Astrocyte (in vitro differentiated cells and primary cell): ENCODE measurements at regions not wholly inside any gene's neighbourhood (a gene's known extent, or its start where the extent isn't known, plus 50 kb on each side); places are given as distances from the start of the nearest gene placed in this dataset.

Source experiments
- DNase-seq: peaks from one replicate; pipeline ENCODE4 v3.0.0-alpha.2; 2010; ENCODE audit warnings: low read depth
- FAIRE-seq: peaks from 2 replicates; lab custom pipeline; 2011; peaks lifted over from hg19 to GRCh38; lab: Jason Lieb, UNC
- H2AFZ ChIP-seq: 2 replicates; pipeline ENCODE4 v1.6.0; 2012; ENCODE audit warnings: low read depth, low read length, inconsistent platforms
- H3K27ac ChIP-seq: 2 replicates; pipeline ENCODE4 v1.5.1; 2011; ENCODE audit warnings: low read depth, low read length, inconsistent platforms
- H3K27me3 ChIP-seq: 2 replicates; pipeline ENCODE4 v1.6.0; 2011; ENCODE audit warnings: low read length, inconsistent platforms; ENCODE audit not compliant: insufficient read depth
- H3K36me3 ChIP-seq: 2 replicates; pipeline ENCODE4 v1.5.1; 2011; ENCODE audit warnings: low read length, inconsistent platforms; ENCODE audit not compliant: insufficient read depth
- H3K4me1 ChIP-seq: 2 replicates; pipeline ENCODE4 v1.5.1; 2011; ENCODE audit warnings: low read length, inconsistent platforms; ENCODE audit not compliant: insufficient read depth
- H3K4me2 ChIP-seq: 2 replicates; pipeline ENCODE4 v1.6.0; 2012; ENCODE audit warnings: low read length, inconsistent platforms
- H3K4me3 ChIP-seq: 2 replicates; pipeline ENCODE4 v1.5.1; 2011; ENCODE audit warnings: low read depth, mild to moderate bottlenecking, low read length, inconsistent platforms; ENCODE audit not compliant: insufficient read depth
- H3K79me2 ChIP-seq: 2 replicates; pipeline ENCODE4 v1.6.0; 2012; ENCODE audit warnings: mild to moderate bottlenecking, low read length, inconsistent platforms; ENCODE audit not compliant: insufficient read depth
- H3K9ac ChIP-seq: 2 replicates; pipeline ENCODE4 v1.6.0; 2012; ENCODE audit warnings: mild to moderate bottlenecking, low read length, inconsistent platforms
- H3K9me3 ChIP-seq: 2 replicates; pipeline ENCODE4 v1.5.1; 2012; ENCODE audit warnings: low read depth, mild to moderate bottlenecking, low read length, inconsistent platforms; ENCODE audit not compliant: insufficient read depth
- H4K20me1 ChIP-seq: 2 replicates; pipeline ENCODE4 v1.6.0; 2012; ENCODE audit warnings: low read length, inconsistent platforms; ENCODE audit not compliant: insufficient read depth
- H3K27ac Mint-ChIP-seq: one replicate; pipeline ENCODE4 v1.8.0; 2021; ENCODE audit warnings: mild to moderate bottlenecking, mixed read lengths; ENCODE audit not compliant: unreplicated experiment
- H3K27me3 Mint-ChIP-seq: one replicate; pipeline ENCODE4 v1.8.0; 2021; ENCODE audit warnings: low read depth, mixed read lengths; ENCODE audit not compliant: unreplicated experiment
- H3K36me3 Mint-ChIP-seq: one replicate; pipeline ENCODE4 v1.8.0; 2021; ENCODE audit warnings: low read depth, mixed read lengths; ENCODE audit not compliant: unreplicated experiment
- H3K4me1 Mint-ChIP-seq: one replicate; pipeline ENCODE4 v1.8.0; 2021; ENCODE audit warnings: low read depth, mixed read lengths; ENCODE audit not compliant: unreplicated experiment
- H3K4me3 Mint-ChIP-seq: one replicate; pipeline ENCODE4 v1.8.0; 2021; ENCODE audit warnings: mild to moderate bottlenecking, moderate library complexity, mixed read lengths; ENCODE audit not compliant: unreplicated experiment
- H3K9me3 Mint-ChIP-seq: one replicate; pipeline ENCODE4 v1.8.0; 2021; ENCODE audit warnings: mild to moderate bottlenecking, mixed read lengths; ENCODE audit not compliant: unreplicated experiment
- CTCF ChIP-seq: IDR thresholded peaks from 2 replicates; pipeline ENCODE4 v1.5.1; 2011; ENCODE audit warnings: low read depth, mild to moderate bottlenecking, inconsistent platforms, low read length, moderate library complexity; ENCODE audit not compliant: insufficient read depth
- EZH2 ChIP-seq: IDR thresholded peaks from 2 replicates; pipeline ENCODE4 v1.6.1; 2012; ENCODE audit warnings: mild to moderate bottlenecking, low read length, inconsistent platforms; ENCODE audit not compliant: insufficient read depth

- no peak for FAIRE-seq
- Mint-ChIP-seq H3K27me3 (peaks cover 59% of the 10 kb centered on the region), H3K4me1 (peaks cover 1% of the 10 kb centered on the region), H3K9me3 (peaks cover 3% of the 10 kb centered on the region), H3K36me3 (no peaks in the 10 kb centered on the region), H3K4me3 (no peak overlapping the region), H3K27ac (peak overlapping the region; percentile 11)
- no peak overlapping the region for H3K4me2 ChIP-seq
- no peaks in the 10 kb centered on the region for H3K36me3 ChIP-seq
- H4K20me1 ChIP-seq = no peaks in the 10 kb centered on the region
- H3K9me3 ChIP-seq = no peaks in the 10 kb centered on the region
- H3K4me1 ChIP-seq = no peaks in the 10 kb centered on the region
- H3K4me3 ChIP-seq = no peak overlapping the region
- H3K79me2 ChIP-seq = no peaks in the 10 kb centered on the region
- no peak overlapping the region for H3K27ac ChIP-seq
- TF ChIP-seq EZH2 (no peak), CTCF (no peak)
- no peak for DNase-seq
- H3K9ac ChIP-seq = no peak overlapping the region
- H3K27me3 ChIP-seq = peaks cover 2% of the 10 kb centered on the region
- no peak overlapping the region for H2AFZ ChIP-seq
Observed at GRCh38 chr6:43879722-43880121, 109.7 kb downstream of the VEGFA start.

GRCh38 chr6:43878823-43879495, 108.9 kb downstream of the VEGFA start:
- H3K4me2 ChIP-seq = no peak overlapping the region
- H3K27me3 Mint-ChIP-seq = peaks cover 62% of the 10 kb centered on the region
- TF ChIP-seq EZH2 (no peak), CTCF (no peak)
- H3K27ac Mint-ChIP-seq = no peak overlapping the region
- no peaks in the 10 kb centered on the region for H3K9me3 ChIP-seq
- peaks cover 3% of the 10 kb centered on the region for H3K9me3 Mint-ChIP-seq
- no peak overlapping the region for H3K9ac ChIP-seq
- H4K20me1 ChIP-seq = no peaks in the 10 kb centered on the region
- no peaks in the 10 kb centered on the region for H3K36me3 Mint-ChIP-seq
- FAIRE-seq (no peak), DNase-seq (no peak)
- H3K4me3 Mint-ChIP-seq = no peak overlapping the region
- H2AFZ ChIP-seq = no peak overlapping the region
- peaks cover 1% of the 10 kb centered on the region for H3K4me1 Mint-ChIP-seq
- peaks cover 2% of the 10 kb centered on the region for H3K27me3 ChIP-seq
- H3K4me1 ChIP-seq = no peaks in the 10 kb centered on the region
- no peaks in the 10 kb centered on the region for H3K36me3 ChIP-seq
- no peak overlapping the region for H3K27ac ChIP-seq
- no peaks in the 10 kb centered on the region for H3K79me2 ChIP-seq
- no peak overlapping the region for H3K4me3 ChIP-seq

- H3K27ac Mint-ChIP-seq = no peak overlapping the region
- H2AFZ ChIP-seq = no peak overlapping the region
- H3K36me3 ChIP-seq = no peaks in the 10 kb centered on the region
Observed at GRCh38 chr6:43878127-43878634, 108.2 kb downstream of the VEGFA start.

More at GRCh38 chr6:43878127-43878634, 108.2 kb downstream of the VEGFA start:
- DNase-seq = no peak
- no peaks in the 10 kb centered on the region for H4K20me1 ChIP-seq
- H3K36me3 Mint-ChIP-seq = no peaks in the 10 kb centered on the region
- TF ChIP-seq CTCF = no peak
- TF ChIP-seq EZH2 = no peak
- peaks cover 1% of the 10 kb centered on the region for H3K4me1 Mint-ChIP-seq
- no peak overlapping the region for H3K4me2 ChIP-seq
- no peak overlapping the region for H3K27ac ChIP-seq
- H3K9me3 ChIP-seq = no peaks in the 10 kb centered on the region
- H3K27me3 Mint-ChIP-seq = peaks cover 65% of the 10 kb centered on the region
- FAIRE-seq = no peak
- no peak overlapping the region for H3K4me3 Mint-ChIP-seq
- no peaks in the 10 kb centered on the region for H3K79me2 ChIP-seq
- no peak overlapping the region for H3K4me3 ChIP-seq
- peaks cover 6% of the 10 kb centered on the region for H3K27me3 ChIP-seq
- no peak overlapping the region for H3K9ac ChIP-seq
- no peaks in the 10 kb centered on the region for H3K4me1 ChIP-seq
- peaks cover 4% of the 10 kb centered on the region for H3K9me3 Mint-ChIP-seq
